GM23248 (cell line): ENCODE measurements at regions not wholly inside any gene's neighbourhood (a gene's known extent, or its start where the extent isn't known, plus 50 kb on each side); places are given as distances from the start of the nearest gene placed in this dataset.

ENCODE experiments used
- DNase-seq: peaks from one replicate; pipeline ENCODE4 v3.0.0-alpha.2; 2015
- H2AFZ ChIP-seq: fragments of 200-600 bp; sonication (generic); 2 replicates; pipeline ENCODE4 v1.6.1; 2016; ENCODE audit warnings: antibody characterized with exemption
- H3F3A ChIP-seq: fragments of 200-600 bp; sonication (generic); 2 replicates; pipeline ENCODE4 v1.6.1; 2016; ENCODE audit warnings: mild to moderate bottlenecking, antibody characterized with exemption, mixed run types; ENCODE audit not compliant: insufficient read depth
- H3K27ac ChIP-seq: fragments of 200-600 bp; sonication (generic); 2 replicates; pipeline ENCODE4 v1.5.1; 2016; ENCODE audit warnings: mild to moderate bottlenecking
- H3K27me3 ChIP-seq: fragments of 200-600 bp; sonication (generic); replicated peaks from 2 replicates; pipeline ENCODE4 v1.6.1; 2016; ENCODE audit warnings: mild to moderate bottlenecking; ENCODE audit not compliant: insufficient read depth
- H3K36me3 ChIP-seq: fragments of 200-600 bp; sonication (generic); 2 replicates; pipeline ENCODE4 v1.6.1; 2016; ENCODE audit warnings: low read depth, mild to moderate bottlenecking
- H3K4me1 ChIP-seq: fragments of 200-600 bp; sonication (generic); 2 replicates; pipeline ENCODE4 v1.6.1; 2016; ENCODE audit warnings: mild to moderate bottlenecking; ENCODE audit not compliant: insufficient read depth
- H3K4me2 ChIP-seq: fragments of 200-600 bp; sonication (generic); one replicate; pipeline ENCODE4 v1.6.1; 2016; ENCODE audit warnings: mild to moderate bottlenecking; ENCODE audit not compliant: unreplicated experiment
- H3K4me3 ChIP-seq: fragments of 200-600 bp; sonication (generic); 2 replicates; pipeline ENCODE4 v1.5.1; 2016; ENCODE audit warnings: mild to moderate bottlenecking
- H3K79me2 ChIP-seq: fragments of 200-600 bp; sonication (generic); 2 replicates; pipeline ENCODE4 v1.6.1; 2016; ENCODE audit warnings: mild to moderate bottlenecking; ENCODE audit not compliant: insufficient read depth
- H3K9ac ChIP-seq: fragments of 200-600 bp; sonication (generic); 2 replicates; pipeline ENCODE4 v1.6.1; 2016; ENCODE audit warnings: mild to moderate bottlenecking
- H3K9me2 ChIP-seq: fragments of 200-600 bp; sonication (generic); 2 replicates; pipeline ENCODE4 v1.6.1; 2016; ENCODE audit warnings: mixed run types, mild to moderate bottlenecking, moderate library complexity; ENCODE audit not compliant: insufficient read depth
- H3K9me3 ChIP-seq: fragments of 200-600 bp; sonication (generic); one replicate; pipeline ENCODE4 v1.6.1; 2017; ENCODE audit warnings: low read depth
- H4K20me1 ChIP-seq: fragments of 200-600 bp; sonication (generic); 2 replicates; pipeline ENCODE4 v1.6.0; 2016; ENCODE audit not compliant: insufficient read depth
- EZH2 ChIP-seq: fragments of 200-600 bp; sonication (generic); IDR thresholded peaks from 2 replicates; pipeline ENCODE4 v1.6.1; 2018; ENCODE audit warnings: antibody characterized with exemption, mild to moderate bottlenecking; ENCODE audit not compliant: insufficient read depth, poor library complexity, severe bottlenecking
- EZH2phosphoT487 ChIP-seq: fragments of 200-600 bp; sonication (generic); IDR thresholded peaks from 2 replicates; pipeline ENCODE4 v1.6.1; 2018; ENCODE audit warnings: antibody characterized with exemption, moderate library complexity, mild to moderate bottlenecking, low read depth; ENCODE audit not compliant: insufficient read depth
- WGBS, 2 experiments: methylation state at CpG; one replicate each; pipeline ENCODE4 v1.1.6; 2015 to 2017; ENCODE audit warnings: low lambda C conversion rate in 2 of 2, low coverage in 1 of 2; ENCODE audit errors: missing lambda C conversion rate in 2 of 2; 5-methylcytosine and 5-hydroxymethylcytosine counted together
- in situ Hi-C: fragments of 300-500 bp; cut with MboI; formaldehyde crosslinking; loops from 2 replicates; pipeline ENCODE4 v1.15.0; 2020

DNA sequence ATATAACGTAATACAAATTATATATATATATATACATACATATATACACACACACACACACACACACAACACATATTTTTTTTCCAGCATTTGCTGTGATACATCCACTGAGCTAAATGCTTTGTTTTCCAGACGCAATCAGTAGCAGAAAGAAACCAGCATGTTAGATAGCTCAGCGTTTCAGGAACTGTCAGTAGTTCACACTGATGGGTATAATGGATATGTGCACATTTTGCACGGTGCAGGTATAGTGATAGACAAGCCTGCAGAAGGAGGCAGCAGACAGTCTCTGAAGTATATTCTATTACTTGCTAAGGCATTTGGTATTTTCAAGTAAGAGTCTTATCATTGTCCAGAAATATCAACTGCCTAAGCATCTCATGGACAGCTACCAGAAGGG is 741.6 kb upstream of the HS3ST1 start:
- Histone ChIP-seq H3K9ac (no peak overlapping the region), H3K27me3 (no peaks in the 10 kb centered on the region), H4K20me1 (no peaks in the 10 kb centered on the region), H3K4me2 (no peak overlapping the region), H3K4me3 (no peak overlapping the region), H3K36me3 (no peaks in the 10 kb centered on the region), H3K9me2 (no peaks in the 10 kb centered on the region), H2AFZ (no peak overlapping the region), H3K27ac (no peak overlapping the region), H3K9me3 (no peaks in the 10 kb centered on the region), H3K4me1 (no peaks in the 10 kb centered on the region), H3F3A (no peaks in the 10 kb centered on the region), H3K79me2 (no peaks in the 10 kb centered on the region)
- in situ Hi-C loops: no loop called here
- TF ChIP-seq EZH2: no peak
- WGBS, 2 experiments: 16 to 25% methylated on average over 4 of the region's 4 CpGs
- no peak for DNase-seq

GRCh38 chr4:12165616-12166015 is 736.9 kb upstream of the HS3ST1 start:
- H3K9me3 ChIP-seq: no peaks in the 10 kb centered on the region

DNA sequence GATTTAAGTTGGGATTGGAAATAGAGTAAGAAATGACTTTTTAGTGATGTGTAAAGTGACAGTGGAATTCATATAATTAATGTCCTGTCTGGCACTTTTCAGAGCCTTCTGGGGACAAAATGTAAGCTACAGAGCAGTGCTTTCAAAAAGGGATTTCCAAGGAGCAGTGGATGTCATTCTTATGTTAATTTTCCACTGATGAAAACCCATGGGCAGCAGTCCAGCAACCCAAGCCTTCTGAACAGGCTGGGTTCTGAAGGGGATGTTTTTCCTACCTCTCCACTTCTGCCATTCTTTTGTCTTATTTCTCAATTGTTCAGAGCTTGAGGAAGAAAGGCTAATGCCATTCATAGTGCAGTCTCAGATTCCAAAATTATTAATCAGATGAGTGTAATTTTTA is 717.6 kb upstream of the HS3ST1 start:
- no peaks in the 10 kb centered on the region for H4K20me1 ChIP-seq

More at GRCh38 chr4:12165616-12166015, 736.9 kb upstream of the HS3ST1 start:
- H3K4me1 ChIP-seq: no peaks in the 10 kb centered on the region
- no peak overlapping the region for H3K4me2 ChIP-seq
- DNase-seq: no peak
- H3K9me2 ChIP-seq: no peaks in the 10 kb centered on the region
- H3K36me3 ChIP-seq: no peaks in the 10 kb centered on the region
- TF ChIP-seq EZH2: no peak
- TF ChIP-seq EZH2phosphoT487: no peak
- H3K9ac ChIP-seq: no peak overlapping the region
- H3K27ac ChIP-seq: no peak overlapping the region
- no peak overlapping the region for H3K4me3 ChIP-seq
- H3K27me3 ChIP-seq: no peaks in the 10 kb centered on the region
- no peaks in the 10 kb centered on the region for H4K20me1 ChIP-seq
- no peaks in the 10 kb centered on the region for H3F3A ChIP-seq
- no peaks in the 10 kb centered on the region for H3K79me2 ChIP-seq
- in situ Hi-C loops: no loop called here
- no peak overlapping the region for H2AFZ ChIP-seq

GRCh38 chr4:12145768-12146167 is 717.1 kb upstream of the HS3ST1 start:
- H3K9ac ChIP-seq: no peak overlapping the region
- H3K4me1 ChIP-seq: no peaks in the 10 kb centered on the region
- H3F3A ChIP-seq: no peaks in the 10 kb centered on the region
- TF ChIP-seq EZH2phosphoT487: no peak
- TF ChIP-seq EZH2: no peak
- 7 to 9% methylated on average over 1 of the region's 1 CpG for WGBS, 2 experiments
- no peaks in the 10 kb centered on the region for H3K79me2 ChIP-seq
- DNase-seq: no peak
- H3K4me3 ChIP-seq: no peak overlapping the region
- no peaks in the 10 kb centered on the region for H3K36me3 ChIP-seq
- no peak overlapping the region for H3K4me2 ChIP-seq
- H4K20me1 ChIP-seq: no peaks in the 10 kb centered on the region
- H2AFZ ChIP-seq: no peak overlapping the region
- no peaks in the 10 kb centered on the region for H3K27me3 ChIP-seq
- in situ Hi-C loops: no loop called here
- no peaks in the 10 kb centered on the region for H3K9me2 ChIP-seq
- H3K27ac ChIP-seq: no peak overlapping the region
- H3K9me3 ChIP-seq: no peaks in the 10 kb centered on the region

More for the DNA sequence above, 717.6 kb upstream of the HS3ST1 start:
- in situ Hi-C loops: no loop called here
- Histone ChIP-seq H3K4me2 (no peak overlapping the region), H3K79me2 (no peaks in the 10 kb centered on the region), H3K4me3 (no peak overlapping the region), H3K36me3 (no peaks in the 10 kb centered on the region), H3K27ac (no peak overlapping the region), H3K9me2 (no peaks in the 10 kb centered on the region), H3K4me1 (no peaks in the 10 kb centered on the region), H3K9me3 (no peaks in the 10 kb centered on the region), H2AFZ (no peak overlapping the region), H3K9ac (no peak overlapping the region), H3K27me3 (no peaks in the 10 kb centered on the region), H3F3A (no peaks in the 10 kb centered on the region)
- no peak for DNase-seq
- TF ChIP-seq EZH2phosphoT487 (no peak), EZH2 (no peak)

- TF ChIP-seq EZH2 (no peak), EZH2phosphoT487 (no peak)
Observed at GRCh38 chr4:12145106-12145505, 716.4 kb upstream of the HS3ST1 start.

More at GRCh38 chr4:12145106-12145505, 716.4 kb upstream of the HS3ST1 start:
- Histone ChIP-seq H3K4me3 (no peak overlapping the region), H4K20me1 (no peaks in the 10 kb centered on the region), H3K27me3 (no peaks in the 10 kb centered on the region), H3K9me3 (no peaks in the 10 kb centered on the region), H3K27ac (no peak overlapping the region), H2AFZ (no peak overlapping the region), H3K79me2 (no peaks in the 10 kb centered on the region), H3K4me2 (no peak overlapping the region), H3K36me3 (no peaks in the 10 kb centered on the region), H3K9ac (no peak overlapping the region), H3F3A (no peaks in the 10 kb centered on the region), H3K9me2 (no peaks in the 10 kb centered on the region), H3K4me1 (no peaks in the 10 kb centered on the region)
- DNase-seq: no peak
- 9 to 24% methylated on average over 2 of the region's 2 CpGs for WGBS, 2 experiments
- in situ Hi-C loops: no loop called here
